Stimulated activated CD4-positive, alpha-beta T cell treated with anti-CD3 and anti-CD28 coated beads, Interleukin-15, amount 100 ng/mL, for 24 hours (primary cell): ENCODE measurements at regions not wholly inside any gene's neighbourhood (a gene's known extent, or its start where the extent isn't known, plus 50 kb on each side); places are given as distances from the start of the nearest gene placed in this dataset.
"Not testable (repeated sequence)": the region's sequence is repeated elsewhere in the genome, so short reads cannot be mapped to it uniquely, and the experiment has no call there.

Source experiments
- DNase-seq: peaks from one replicate; pipeline ENCODE4 v3.0.0-alpha.2; 2020

DNA sequence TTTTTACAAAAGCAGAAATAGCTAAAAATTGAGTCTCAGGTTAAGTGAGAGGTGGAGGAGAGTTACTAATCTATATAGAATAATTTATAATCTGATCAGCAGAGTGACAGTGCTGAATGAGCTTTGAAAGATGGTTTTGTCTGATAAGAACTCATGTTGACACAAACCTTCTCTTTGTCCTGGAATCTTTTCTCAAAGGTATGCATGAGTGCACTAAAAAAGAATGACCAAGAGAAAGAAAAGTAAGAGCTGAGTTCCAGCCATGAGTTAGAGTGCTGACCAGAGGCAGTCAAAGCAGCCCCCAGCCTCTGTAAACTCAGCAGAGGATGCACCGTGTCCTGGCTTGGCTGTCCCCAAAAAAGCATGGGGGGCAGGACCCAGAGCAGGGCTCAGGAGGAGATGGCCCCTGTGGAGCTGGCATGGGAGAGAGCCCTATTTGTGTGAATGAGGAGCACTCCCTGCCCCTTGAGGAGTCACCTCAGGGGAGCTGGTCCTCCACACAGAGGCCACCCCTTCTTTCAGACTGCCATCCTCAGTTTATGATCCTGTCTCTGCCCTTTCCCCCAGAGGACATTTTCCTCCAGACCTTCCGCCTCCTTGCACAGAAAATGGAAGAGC is 129.8 kb downstream of the SEC23A start:
- no peak for DNase-seq

DNA sequence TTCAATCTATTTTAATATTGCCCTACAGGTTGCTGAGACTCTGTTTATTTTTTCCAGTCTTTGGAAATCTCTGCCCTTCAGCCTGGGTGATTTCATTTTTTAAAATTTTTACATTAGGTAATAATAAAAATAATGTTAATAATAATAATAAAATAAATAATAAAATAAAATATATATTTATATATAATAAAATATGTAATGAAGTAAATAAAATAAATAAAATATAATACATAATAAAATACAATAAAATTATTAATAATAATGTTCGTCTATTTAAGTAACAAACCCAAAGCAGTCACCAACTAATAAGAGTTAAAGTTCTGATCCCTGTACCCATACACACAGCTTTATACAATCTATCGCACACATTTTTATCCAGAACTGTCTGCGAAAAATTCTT is 130.5 kb downstream of the SEC23A start:
- no peak for DNase-seq

DNA sequence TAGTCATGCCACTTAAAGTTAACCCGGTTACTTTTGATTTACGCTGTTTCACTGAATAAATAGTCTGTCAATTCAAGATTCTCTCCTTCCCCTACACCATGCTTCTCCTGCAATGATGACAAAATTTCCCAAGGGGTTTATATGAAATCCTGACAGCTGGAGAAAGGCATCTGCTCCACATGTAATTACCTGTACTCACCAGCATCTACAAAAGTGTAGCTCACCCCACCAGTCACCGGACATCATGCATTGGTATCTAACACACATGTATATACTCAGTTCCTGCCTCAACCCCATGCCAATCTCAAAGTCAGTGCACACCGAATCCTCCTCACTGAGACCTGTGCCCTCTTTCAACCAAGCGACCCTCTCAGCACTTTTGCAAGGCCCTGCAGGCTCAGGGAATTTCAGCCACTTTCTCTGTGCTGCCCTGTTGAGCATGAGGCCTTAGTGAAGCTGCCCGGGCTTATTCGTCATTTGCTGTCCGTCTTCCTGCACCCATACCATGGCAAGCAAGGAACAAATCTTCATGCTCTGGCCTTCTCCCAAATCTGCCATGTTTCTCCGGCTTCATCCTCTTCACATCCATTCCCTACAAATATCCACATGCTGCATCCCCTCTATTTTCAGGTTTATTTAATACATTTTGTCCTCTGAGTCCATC is 131.6 kb downstream of the SEC23A start:
- no peak for DNase-seq

DNA sequence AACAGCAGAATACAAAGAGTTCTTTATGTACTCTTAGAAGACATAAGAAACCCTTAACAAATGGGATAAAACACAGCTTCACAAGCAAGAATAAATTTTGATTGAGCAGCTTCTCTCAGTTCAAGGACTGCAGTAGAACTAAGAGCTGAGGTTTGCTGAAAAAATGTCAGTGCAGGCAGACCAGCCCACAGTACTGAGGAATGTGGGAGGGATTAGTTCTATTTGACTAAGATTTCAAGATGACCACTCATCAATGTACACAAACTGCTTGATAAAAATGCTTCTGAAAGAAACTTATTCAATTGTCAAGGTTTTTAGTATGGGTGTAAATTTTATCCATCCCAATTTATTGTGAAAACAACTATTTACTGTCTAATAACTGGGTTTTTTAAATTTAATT is 138.4 kb downstream of the SEC23A start:
- no peak for DNase-seq

DNA sequence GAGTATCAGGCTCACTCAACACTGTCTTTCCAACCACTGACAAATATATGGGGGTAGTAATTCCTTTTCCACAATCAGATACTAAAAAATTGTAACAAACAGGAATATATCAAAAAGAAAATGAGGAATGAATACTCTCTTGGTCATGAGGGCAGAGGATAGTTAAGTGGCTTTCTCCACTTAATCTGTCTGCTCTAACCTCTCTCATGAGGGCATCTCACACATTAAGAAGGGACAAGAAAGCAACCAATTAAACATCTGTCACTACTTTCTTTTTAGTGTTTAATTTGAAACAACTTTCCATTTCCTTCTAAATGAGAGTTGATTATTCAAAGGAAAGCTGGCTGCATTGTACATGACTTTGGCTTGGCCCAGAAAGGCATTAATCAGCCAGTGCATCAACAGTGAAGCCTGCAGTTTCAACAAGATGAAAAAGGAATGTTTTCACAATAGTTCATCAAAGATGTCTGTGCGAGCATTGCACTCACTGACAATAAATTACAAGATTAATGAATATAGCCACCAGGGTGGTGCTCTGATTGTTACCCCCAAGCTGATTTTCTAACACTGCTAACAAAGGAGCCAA is 142.0 kb downstream of the SEC23A start:
- no peak for DNase-seq

DNA sequence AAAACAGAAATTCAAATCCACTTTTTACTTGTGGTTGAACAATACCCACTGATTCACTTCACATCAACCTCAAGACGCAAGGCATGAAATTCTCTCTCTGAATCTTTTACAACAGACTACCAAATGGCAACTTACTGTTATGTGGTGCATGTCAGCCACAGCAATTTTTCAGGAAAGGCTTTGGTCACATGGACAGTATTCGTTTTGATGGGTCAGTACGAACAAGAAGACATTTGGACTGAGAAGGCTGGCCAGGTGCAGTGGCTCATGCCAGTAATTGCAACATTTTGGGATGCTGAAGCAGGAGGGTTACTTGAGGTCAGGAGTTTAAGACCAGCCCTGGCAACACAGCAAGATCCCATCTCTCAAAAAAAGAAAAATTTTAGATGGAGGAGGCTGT is 144.0 kb downstream of the SEC23A start:
- DNase-seq: no peak

DNA sequence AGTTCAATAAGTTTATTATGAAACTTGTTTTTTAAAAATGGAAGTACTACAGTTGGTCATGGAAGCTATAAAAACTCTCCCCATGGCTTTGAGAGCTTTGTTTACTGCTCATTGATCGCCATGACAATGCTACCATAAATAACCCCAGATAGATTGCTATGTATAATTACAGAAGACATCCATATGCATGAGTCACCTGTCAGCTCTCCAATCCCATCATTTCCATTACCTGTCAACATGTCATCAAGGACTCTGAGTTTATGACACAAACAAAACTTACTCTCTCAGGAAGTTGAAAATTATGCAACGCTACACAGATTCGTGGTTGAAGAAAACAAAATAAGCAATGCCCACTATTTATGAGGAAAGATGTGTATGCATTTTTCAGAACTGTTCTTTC is 144.4 kb downstream of the SEC23A start:
- DNase-seq: no peak

DNA sequence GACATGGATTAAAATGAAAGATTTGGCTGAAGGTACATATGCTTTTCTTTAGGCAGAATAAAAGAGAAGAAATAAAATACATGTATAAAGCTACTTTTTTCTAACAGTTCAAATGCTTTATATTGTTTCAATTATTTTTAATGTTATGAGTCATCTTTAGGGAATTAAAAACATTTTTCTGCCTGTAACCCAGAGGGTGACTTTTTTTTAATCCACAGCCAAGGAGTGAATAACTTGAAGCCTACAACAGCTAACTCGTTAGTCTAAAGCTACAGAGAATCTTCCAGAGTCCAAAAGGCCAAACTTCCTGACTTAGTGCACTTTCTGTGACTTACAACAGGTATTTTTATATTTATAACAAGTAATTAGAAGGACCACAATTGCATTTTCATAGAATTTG is 151.6 kb downstream of the SEC23A start:
- DNase-seq: no peak

DNA sequence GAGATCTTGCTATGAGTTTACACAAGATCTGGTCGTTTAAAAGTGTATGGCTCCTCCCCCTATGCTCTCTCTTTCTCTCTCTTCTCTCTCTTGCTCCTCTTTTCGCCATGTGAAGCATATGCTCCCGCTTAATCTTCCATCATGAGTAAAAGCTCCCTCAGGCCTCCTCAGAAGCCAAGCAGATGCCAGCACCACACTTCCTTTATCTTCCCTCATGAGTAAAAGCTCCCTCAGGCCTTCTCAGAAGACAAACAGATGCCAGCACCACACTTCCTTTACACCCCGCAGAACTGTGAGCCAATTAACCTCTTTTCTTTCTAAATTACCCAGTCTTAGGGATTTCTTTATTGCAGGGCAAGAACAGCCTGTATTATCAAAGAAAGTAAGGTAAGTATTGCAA is 152.4 kb downstream of the SEC23A start:
- DNase-seq: no peak

DNA sequence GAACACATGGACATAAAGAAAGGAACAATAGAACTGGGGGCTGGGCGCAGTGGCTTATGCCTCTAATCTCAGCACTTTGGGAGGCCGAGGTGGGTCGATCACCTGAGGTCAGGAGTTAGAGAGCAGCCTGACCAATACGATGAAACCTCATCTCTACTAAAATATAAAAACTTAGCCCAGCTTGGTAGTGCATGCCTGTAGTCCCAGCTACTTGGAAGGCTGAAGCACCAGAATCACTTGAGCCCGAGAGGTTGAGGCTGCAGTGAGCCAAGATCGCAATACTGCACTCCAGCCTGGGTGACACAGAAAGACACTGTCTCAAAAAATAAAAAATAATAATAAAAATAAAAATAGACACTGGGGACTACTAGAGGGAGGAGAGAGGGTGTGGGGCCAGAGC is 154.5 kb downstream of the SEC23A start:
- no peak for DNase-seq

DNA sequence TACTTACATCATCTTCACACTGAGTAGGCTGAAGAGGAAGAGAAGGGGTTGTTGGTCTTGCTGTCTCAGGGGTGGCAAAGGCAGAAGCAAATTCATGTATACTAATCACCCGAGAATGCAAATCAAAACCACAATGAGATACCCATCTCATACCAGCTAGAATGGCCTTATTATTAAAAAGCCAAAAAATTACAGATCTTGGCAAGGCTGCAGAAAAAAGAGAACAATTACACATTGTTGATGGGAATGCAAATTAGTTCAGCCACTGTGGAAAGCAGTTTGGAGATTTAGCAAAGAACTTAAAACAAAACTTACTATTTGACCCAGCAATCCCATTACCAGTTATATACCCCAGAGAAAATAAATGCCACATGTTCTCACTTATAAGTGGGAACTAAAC is 154.9 kb downstream of the SEC23A start:
- DNase-seq: no peak

DNA sequence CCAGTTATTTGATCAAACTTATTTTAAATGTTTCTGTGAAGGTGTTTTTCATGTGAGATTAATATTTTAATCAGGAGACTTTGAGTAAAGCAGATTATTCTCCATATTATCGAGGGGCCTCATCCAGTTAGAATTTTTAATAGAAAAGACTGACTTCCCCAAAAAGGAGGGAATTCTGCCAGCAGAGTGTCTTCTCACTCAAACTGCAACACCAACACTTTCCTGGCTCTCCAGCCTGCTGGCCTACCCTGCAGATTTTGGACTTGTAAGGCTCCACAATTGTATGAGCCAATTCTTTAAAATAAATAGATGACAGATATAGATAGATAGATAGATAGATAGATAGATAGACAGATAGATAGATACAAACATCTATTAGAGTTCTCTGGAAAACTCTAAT is 155.7 kb downstream of the SEC23A start:
- no peak for DNase-seq

DNA sequence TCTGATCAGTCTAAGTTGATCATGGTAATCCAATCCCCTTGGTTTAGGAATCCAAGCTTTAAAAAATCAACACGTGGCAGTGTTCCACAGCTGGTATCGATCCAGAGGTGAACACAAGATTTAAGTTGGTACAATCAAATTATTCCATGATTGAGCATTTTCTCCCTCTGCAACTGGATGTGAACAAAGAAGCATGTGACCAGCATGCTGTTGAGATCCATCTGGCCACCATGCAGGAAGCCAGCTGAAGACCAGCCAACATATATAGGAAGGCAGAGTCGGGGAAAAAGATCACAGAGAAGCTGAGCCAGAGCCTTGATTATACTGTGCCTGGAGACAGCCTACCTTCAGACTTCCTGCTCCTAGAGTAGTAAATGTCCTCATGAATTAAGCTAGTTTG is 158.3 kb downstream of the SEC23A start:
- no peak for DNase-seq

DNA sequence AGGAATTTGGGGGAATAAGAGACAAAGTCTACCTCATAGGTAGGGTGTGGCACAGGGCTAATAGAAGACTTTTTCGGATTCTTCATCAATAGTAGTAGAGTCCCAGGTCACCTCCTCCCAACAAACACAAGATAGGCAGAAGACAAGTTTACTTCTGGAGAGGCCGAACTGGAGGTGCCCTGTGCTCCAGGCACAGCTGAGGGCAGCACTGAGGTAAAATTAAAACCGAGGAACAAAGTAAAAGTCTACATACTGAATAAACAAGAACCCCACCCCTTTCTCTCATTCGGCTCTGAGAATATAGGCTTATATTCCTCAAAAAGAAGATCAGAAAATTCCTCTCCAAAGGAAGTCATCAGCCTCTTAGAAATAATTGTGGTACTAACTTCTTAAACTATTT is 161.5 kb downstream of the SEC23A start:
- no peak for DNase-seq

DNA sequence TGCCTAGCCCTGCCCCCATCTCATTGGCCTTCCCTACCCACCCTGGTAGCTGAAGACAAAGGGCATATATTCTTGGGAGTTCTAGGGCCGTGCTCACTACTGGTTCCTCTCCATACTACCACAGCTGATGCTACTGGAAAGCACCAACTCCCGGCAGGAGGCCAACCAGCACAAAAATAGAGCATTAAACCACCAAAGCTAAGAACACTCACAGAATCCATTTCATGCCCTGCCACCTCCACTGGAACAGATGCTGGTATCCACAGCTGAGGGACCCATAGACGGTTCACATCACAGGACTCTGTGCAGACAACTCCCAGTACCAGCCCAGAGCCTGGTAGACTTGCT is 170.4 kb downstream of the SEC23A start:
- DNase-seq: not testable (repeated sequence)

DNA sequence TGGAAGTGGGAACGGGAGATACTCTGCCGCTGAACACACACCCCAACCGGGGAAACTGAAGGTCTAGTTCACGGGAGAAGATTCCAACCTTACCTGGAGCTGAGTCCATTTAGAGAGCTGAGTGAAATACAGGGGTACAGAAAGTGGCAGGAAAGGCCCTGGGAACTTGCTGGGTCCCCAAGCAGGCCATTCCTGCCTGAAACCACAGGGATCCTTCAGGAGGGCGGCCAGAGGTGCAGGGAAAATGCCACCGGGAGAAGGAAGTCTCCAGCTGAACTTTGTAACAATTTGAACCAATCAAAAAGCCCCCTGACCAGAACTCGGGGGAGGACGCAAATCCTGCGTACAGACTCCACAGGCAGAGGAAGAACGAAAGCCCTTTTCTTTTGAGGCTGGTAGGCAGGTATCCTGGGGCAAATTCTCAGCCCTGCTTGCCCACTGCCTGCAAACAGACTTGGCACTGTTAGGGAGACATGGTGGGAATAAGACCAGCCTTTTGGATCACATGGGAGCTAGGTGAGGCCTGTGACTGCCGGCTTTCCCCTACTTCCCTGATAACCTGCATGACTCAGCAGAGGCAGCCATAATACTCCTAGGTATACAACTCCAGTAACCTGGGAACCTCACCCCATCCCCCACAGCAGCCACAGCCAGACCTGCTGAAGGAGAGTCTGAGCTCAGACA is 170.9 kb downstream of the SEC23A start:
- no peak for DNase-seq

DNA sequence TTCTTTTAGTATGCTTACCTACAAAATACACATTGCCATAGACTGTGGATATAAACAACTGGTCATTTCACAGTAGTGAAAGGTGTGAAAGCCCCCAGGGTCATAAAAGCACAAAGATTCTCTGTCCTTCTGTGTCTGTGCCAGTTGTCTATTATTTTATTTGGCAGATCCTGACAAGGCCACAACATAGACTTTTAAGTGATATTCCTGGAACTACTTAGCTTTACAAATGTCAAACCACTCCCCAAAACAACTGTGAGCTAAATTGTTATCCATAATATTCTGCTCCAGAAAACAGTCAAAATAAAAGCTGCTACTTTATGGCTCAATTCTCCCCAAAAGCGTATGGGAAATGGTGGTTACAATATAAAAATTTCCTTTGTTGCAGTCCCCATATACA is 172.1 kb downstream of the SEC23A start:
- no peak for DNase-seq

DNA sequence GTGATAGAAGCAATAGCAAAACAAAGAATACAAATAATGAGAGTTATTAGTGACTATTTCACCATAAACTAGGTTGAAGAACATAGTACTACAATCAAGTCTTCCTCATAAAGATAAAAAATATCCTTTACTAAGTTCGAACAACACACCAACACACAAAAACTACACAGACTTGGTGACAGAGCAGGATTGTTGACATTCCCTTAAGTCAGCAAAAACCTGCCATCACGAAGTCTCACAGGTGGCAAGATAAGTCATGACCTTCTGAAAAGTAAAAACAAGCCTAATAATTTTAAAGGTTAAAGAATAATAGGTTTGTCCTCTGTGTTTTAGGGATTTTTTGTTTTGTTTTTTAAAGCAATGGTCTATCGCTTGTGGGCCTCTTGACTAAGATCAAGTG is 173.0 kb downstream of the SEC23A start:
- DNase-seq: no peak

DNA sequence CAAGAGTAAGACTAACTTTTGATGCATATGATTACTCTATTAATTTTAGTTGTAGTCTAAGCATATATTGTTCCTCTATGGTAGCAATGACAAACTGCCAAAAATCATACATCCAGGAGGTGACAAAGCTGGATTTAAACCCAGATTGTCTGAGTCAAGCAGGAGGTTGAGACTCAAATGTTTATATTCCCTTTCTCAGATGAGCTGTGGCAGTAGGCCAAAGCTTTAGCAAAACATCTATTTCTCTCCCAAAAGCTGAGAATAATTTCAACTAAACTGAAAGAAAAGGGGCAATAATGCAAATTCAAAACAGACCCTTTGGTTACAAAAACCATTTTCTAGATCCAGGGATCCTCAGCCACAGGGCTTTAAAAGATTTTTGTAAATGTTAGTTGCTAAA is 173.6 kb downstream of the SEC23A start:
- no peak for DNase-seq

DNA sequence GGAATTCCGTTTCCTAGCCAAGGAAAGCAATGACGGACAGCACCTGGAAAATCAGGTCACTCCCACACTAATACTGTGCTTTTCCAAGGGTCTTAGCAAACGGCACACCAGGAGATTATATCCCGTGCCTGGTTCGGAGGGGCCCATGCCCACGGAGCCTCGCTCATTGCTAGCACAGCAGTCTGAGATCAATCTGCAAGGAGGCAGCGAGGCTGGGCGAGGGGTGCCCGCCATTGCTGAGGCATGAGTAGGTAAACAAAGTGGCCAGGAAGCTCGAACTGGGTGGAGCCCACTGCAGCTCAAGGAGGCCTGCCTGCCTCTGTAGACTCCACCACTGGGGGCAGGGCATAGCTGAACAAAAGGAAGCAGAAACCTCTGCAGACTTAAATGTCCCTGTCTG is 181.1 kb downstream of the SEC23A start:
- DNase-seq: not testable (repeated sequence)

DNA sequence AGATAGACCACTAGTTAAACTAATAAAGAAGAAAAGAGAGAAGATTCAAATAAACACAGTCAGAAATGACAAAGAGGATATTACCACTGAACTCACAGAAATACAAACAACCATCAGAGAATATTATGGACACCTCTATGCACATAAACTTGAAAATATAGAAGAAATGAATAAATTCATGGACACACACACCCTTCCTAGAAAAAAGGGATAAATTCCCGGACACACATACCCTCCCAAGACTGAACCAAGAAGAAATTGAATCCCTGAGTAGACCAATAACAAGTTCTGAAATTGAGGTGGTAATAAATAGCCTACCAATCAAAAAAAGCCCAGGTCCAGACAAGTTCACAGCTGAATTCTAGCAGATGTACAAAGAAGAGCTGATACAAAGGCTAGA is 187.9 kb downstream of the SEC23A start:
- DNase-seq: no peak

DNA sequence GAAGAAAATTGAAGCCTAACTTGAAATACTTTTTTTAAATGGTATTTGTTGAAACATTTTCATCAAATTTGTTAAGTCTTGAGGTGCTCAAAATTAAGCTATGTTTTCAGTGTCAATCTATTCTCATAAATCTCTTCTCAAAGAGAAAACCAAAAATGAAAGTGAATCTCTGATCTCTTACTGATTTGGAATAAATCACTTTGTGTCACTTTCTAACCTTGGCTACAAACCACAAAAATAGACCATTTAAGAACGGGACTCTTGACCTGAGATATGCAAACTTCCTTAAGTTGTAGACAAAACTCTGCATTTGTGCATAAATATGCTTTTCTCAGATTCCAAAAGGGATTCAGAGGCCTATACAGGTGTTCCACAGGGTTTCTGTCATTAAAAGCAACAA is 192.9 kb downstream of the SEC23A start:
- no peak for DNase-seq

DNA sequence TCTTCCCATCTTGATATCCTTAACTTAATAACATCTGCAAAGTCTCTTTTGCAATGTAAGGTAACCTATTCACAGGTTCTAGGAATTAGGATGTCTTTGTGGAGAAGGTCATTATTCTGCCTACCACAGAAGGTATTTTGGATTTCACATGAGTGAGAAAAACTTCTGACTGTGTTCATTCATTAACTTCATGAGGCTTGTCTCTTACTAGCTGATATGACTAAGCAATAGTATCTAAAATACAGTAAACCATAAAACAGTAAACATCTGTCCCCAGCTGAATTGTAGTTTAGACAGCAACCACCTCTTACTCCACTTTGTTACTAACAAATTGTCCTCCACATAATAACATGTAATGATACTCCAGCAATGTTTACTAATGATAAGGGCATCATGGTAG is 198.1 kb downstream of the SEC23A start:
- DNase-seq: no peak

DNA sequence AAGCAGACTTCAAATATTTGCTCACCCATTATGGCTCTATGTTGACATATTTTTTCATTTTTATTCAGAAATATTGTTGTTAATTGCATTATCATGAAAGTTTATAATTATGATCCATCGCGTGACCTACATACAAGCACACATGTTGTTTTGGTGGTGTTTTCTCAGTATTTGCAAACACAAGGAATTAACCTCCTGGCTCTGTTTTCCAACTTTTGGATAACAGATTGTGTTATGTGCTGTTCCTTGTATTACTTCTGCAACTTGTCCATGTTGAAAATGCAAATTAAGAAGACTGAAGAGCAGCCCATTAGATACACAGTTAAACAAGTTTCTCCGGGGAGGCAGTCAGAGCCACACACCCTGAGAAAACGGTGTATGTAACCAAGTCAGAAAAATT is 201.2 kb downstream of the SEC23A start:
- DNase-seq: no peak
